Upper lobe of left lung (tissue), 6 donors: ENCODE measurements at regions not wholly inside any gene's neighbourhood (a gene's known extent, or its start where the extent isn't known, plus 50 kb on each side); places are given as distances from the start of the nearest gene placed in this dataset.

Experiments used
- ATAC-seq, 2 donors: fragments of 200-7000 bp; cut with Tn5 transposase; one replicate each; pipeline ENCODE4 v1.9.1; 2022; ENCODE audit warnings: mild to moderate bottlenecking in 2 of 2, moderate library complexity in 2 of 2; ENCODE audit not compliant: low FRiP score in 2 of 2
- DNase-seq, 2 donors: peaks; one replicate each; pipeline ENCODE4 v3.0.0-alpha.2; 2019 to 2020
- H3K27ac ChIP-seq, 4 donors: fragments of 200-600 bp; sonication (generic); one replicate each; pipeline ENCODE4 v1.5.1; 2016 to 2019
- H3K27me3 ChIP-seq, 4 donors: fragments of 200-600 bp; sonication (generic); one replicate each; pipeline ENCODE4 v1.5.1; 2017 to 2019
- H3K36me3 ChIP-seq, 4 donors: fragments of 200-600 bp; sonication (generic); one replicate each; pipeline ENCODE4 v1.5.1; 2016 to 2019
- H3K4me1 ChIP-seq, 4 donors: fragments of 200-600 bp; sonication (generic); one replicate each; pipeline ENCODE4 v1.5.1; 2018 to 2019
- H3K4me3 ChIP-seq, 4 donors: fragments of 200-600 bp; sonication (generic); one replicate each; pipeline ENCODE4 v1.5.1; 2017 to 2019; ENCODE audit warnings: mild to moderate bottlenecking in 2 of 4, moderate library complexity in 1 of 4
- H3K9me3 ChIP-seq, 4 donors: fragments of 200-600 bp; sonication (generic); one replicate each; pipeline ENCODE4 v1.5.1; 2018 to 2019
- EP300 ChIP-seq, 4 donors: sonication (generic); formaldehyde crosslinking; IDR thresholded peaks; one replicate each; pipeline ENCODE4 v1.5.1; 2017; ENCODE audit warnings: antibody characterized with exemption in 4 of 4, control low read depth in 2 of 4
- POLR2A ChIP-seq, 4 donors: fragments of 450-650 bp; IDR thresholded peaks; one replicate each; pipeline ENCODE4 v1.5.1; 2016 to 2017; ENCODE audit warnings: antibody characterized with exemption in 4 of 4, mild to moderate bottlenecking in 2 of 4
- POLR2AphosphoS5 ChIP-seq, 2 donors: sonication (generic); formaldehyde crosslinking; IDR thresholded peaks; one replicate each; pipeline ENCODE4 v1.5.1; 2017; ENCODE audit warnings: antibody characterized with exemption in 2 of 2
- whole genome bisulfite sequencing, 2 donors: methylation state at CpG; one replicate each; pipeline ENCODE4 v1.1.5; 2017 to 2018; 5-methylcytosine and 5-hydroxymethylcytosine counted together
- TF ChIP-seq, protein P1 (sequence below), 6 experiments: fragments of 450-650 bp in 4 of 6; fragments of 200-600 bp in 2 of 6; sonication (generic) in 2 of 6; IDR thresholded peaks; one replicate each; pipeline ENCODE4 v1.5.1; 2016 to 2019; ENCODE audit warnings: antibody characterized with exemption in 6 of 6
- donor health status: DM: no; HTN: no; CAD: no; lungs with moderate emphysema.
- donor health status: DM: no; HTN: yes; CAD: no; lungs with severe emphysema.

GRCh38 chr4:154928640-154929257 is 147.7 kb downstream of the RBM46 start:
- H3K9me3 ChIP-seq: no peaks in the 10 kb centered on the region
- no peaks in the 10 kb centered on the region for H3K36me3 ChIP-seq
- ATAC-seq (no peak), DNase-seq (no peak)
- no peaks in the 10 kb centered on the region for H3K27me3 ChIP-seq
- H3K27ac ChIP-seq: no peak overlapping the region
- TF ChIP-seq POLR2A (IDR thresholded peaks at IDR 0.05) (no peak), POLR2AphosphoS5 (IDR thresholded peaks at IDR 0.05) (no peak), EP300 (IDR thresholded peaks at IDR 0.05) (no peak)
- TF ChIP-seq, protein P1, sequence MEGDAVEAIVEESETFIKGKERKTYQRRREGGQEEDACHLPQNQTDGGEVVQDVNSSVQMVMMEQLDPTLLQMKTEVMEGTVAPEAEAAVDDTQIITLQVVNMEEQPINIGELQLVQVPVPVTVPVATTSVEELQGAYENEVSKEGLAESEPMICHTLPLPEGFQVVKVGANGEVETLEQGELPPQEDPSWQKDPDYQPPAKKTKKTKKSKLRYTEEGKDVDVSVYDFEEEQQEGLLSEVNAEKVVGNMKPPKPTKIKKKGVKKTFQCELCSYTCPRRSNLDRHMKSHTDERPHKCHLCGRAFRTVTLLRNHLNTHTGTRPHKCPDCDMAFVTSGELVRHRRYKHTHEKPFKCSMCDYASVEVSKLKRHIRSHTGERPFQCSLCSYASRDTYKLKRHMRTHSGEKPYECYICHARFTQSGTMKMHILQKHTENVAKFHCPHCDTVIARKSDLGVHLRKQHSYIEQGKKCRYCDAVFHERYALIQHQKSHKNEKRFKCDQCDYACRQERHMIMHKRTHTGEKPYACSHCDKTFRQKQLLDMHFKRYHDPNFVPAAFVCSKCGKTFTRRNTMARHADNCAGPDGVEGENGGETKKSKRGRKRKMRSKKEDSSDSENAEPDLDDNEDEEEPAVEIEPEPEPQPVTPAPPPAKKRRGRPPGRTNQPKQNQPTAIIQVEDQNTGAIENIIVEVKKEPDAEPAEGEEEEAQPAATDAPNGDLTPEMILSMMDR (IDR thresholded peaks at IDR 0.05): no peak
- no peaks in the 10 kb centered on the region for H3K4me1 ChIP-seq
- 56 to 58% methylated on average over 6 of the region's 6 CpGs for WGBS, 2 donors
- H3K4me3 ChIP-seq: no peak overlapping the region

DNA sequence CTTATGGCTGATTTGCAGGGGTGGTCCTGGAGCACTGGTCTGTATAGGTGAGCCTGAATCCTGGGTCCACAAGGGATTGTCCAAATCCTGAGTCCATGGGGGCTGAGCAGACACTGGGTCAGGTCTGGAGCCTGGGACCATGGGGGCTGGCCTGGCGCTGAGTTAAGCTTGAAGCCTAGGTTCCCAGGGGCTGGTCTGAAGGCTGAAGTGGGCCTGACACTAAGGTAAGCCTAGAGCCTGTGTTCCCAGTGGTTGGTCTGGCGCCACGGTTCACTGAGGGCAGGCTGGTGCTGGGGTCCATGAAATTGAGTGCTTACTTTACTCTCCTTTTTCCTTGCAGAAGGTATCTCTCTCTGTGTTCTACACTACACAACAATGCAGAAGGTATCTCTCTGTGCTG is 155.8 kb downstream of the RBM46 start:
- TF ChIP-seq, protein P1 (IDR thresholded peaks at IDR 0.05): no peak
- TF ChIP-seq POLR2AphosphoS5 (IDR thresholded peaks at IDR 0.05) (no peak), EP300 (IDR thresholded peaks at IDR 0.05) (no peak), POLR2A (IDR thresholded peaks at IDR 0.05) (no peak)
- Histone ChIP-seq H3K27me3 (no peaks in the 10 kb centered on the region), H3K9me3 (no peaks in the 10 kb centered on the region), H3K4me1 (no peaks in the 10 kb centered on the region), H3K27ac (no peak overlapping the region), H3K4me3 (no peak overlapping the region), H3K36me3 (no peaks in the 10 kb centered on the region)
- 52% methylated on average over 3 of the region's 3 CpGs; no CpG with 5 or more reads in 1 of the 2 donors for WGBS, 2 donors
- DNase-seq (peak in 1 of 2 donors; percentile 8), ATAC-seq (no peak)

GRCh38 chr4:154939851-154940250 is 158.8 kb downstream of the RBM46 start:
- no peak overlapping the region for H3K27ac ChIP-seq
- H3K36me3 ChIP-seq: no peaks in the 10 kb centered on the region
- WGBS, 2 donors: 46 to 51% methylated on average over 3 of the region's 3 CpGs
- TF ChIP-seq POLR2A (IDR thresholded peaks at IDR 0.05): no peak
- TF ChIP-seq, protein P1 (IDR thresholded peaks at IDR 0.05): no peak
- no peak for DNase-seq
- H3K9me3 ChIP-seq: no peaks in the 10 kb centered on the region
- H3K4me1 ChIP-seq: no peaks in the 10 kb centered on the region
- no peaks in the 10 kb centered on the region for H3K27me3 ChIP-seq
- no peak for ATAC-seq
- H3K4me3 ChIP-seq: no peak overlapping the region

DNA sequence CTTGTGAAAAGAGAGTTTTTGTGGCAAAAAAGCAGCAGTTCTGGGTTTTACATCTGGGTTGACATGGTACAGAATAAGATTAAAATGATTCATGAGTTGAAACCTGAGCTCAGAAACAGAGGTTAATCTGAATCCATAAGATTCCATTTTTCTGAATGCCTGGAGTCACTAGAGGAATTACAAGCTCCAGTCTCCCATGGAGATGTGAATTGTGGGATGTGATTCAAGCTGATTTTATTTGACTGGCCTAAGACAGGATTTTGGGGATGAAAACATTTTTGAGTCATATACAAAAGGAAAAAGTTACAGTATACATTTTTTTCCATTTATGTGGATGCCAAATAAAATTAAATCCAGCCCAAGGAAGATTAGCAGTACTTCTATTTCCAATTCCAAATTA is 161.1 kb downstream of the RBM46 start:
- Histone ChIP-seq H3K9me3 (no peaks in the 10 kb centered on the region), H3K27me3 (no peaks in the 10 kb centered on the region), H3K36me3 (no peaks in the 10 kb centered on the region), H3K27ac (no peak overlapping the region), H3K4me1 (no peaks in the 10 kb centered on the region), H3K4me3 (no peak overlapping the region)
- TF ChIP-seq, protein P1 (IDR thresholded peaks at IDR 0.05): no peak
- TF ChIP-seq EP300 (IDR thresholded peaks at IDR 0.05): no peak
- TF ChIP-seq POLR2A (IDR thresholded peaks at IDR 0.05): no peak
- no peak for TF ChIP-seq POLR2AphosphoS5 (IDR thresholded peaks at IDR 0.05)
- DNase-seq: no peak
- no peak for ATAC-seq

- H3K4me3 ChIP-seq: no peak overlapping the region
- WGBS, 2 donors: 71 to 78% methylated on average over 4 of the region's 4 CpGs
- no peaks in the 10 kb centered on the region for H3K36me3 ChIP-seq
- H3K9me3 ChIP-seq: no peaks in the 10 kb centered on the region
- no peaks in the 10 kb centered on the region for H3K4me1 ChIP-seq
- no peak for TF ChIP-seq POLR2AphosphoS5 (IDR thresholded peaks at IDR 0.05)
- TF ChIP-seq EP300 (IDR thresholded peaks at IDR 0.05): no peak
- TF ChIP-seq POLR2A (IDR thresholded peaks at IDR 0.05): no peak
- TF ChIP-seq, protein P1 (IDR thresholded peaks at IDR 0.05): no peak
- no peak overlapping the region for H3K27ac ChIP-seq
- ATAC-seq (no peak), DNase-seq (no peak)
- H3K27me3 ChIP-seq: no peaks in the 10 kb centered on the region
Observed at GRCh38 chr4:154944996-154945395, 163.9 kb downstream of the RBM46 start.
